ENCODE measurements at regions not wholly inside any gene's neighbourhood (a gene's known extent, or its start where the extent isn't known, plus 50 kb on each side); places are given as distances from the start of the nearest gene placed in this dataset.

- Histone ChIP-seq H3K9me3 (ENCODE audit: low read length) (no peaks in the 10 kb centered on the region), H2AFZ (ENCODE audit: low read length) (no peak overlapping the region), H3K4me1 (ENCODE audit: low read length) (no peaks in the 10 kb centered on the region), H3K79me2 (ENCODE audit: low read length) (no peaks in the 10 kb centered on the region), H3K27ac (ENCODE audit: low read length) (no peak overlapping the region), H3K9me2 (replicated peaks; ENCODE audit: insufficient read depth, low read length) (no peaks in the 10 kb centered on the region), H3K9ac (ENCODE audit: low read length) (no peak overlapping the region), H3K27me3 (ENCODE audit: low read length) (no peaks in the 10 kb centered on the region), H4K20me1 (ENCODE audit: insufficient read depth, low read depth, low read length) (no peaks in the 10 kb centered on the region), H3K4me2 (ENCODE audit: low read depth, low read length, poor library complexity, severe bottlenecking) (no peak overlapping the region), H3K36me3 (ENCODE audit: insufficient read depth, low read length) (no peaks in the 10 kb centered on the region), H3K4me3 (ENCODE audit: low read length) (no peak overlapping the region)
- no peak for DNase-seq
Observed at GRCh38 chr2:150860301-150860700, 372.8 kb upstream of the RND3 start.

- Histone ChIP-seq H3K4me3 (ENCODE audit: low read length) (no peak overlapping the region), H4K20me1 (ENCODE audit: insufficient read depth, low read depth, low read length) (no peaks in the 10 kb centered on the region), H3K9me2 (replicated peaks; ENCODE audit: insufficient read depth, low read length) (no peaks in the 10 kb centered on the region), H3K36me3 (ENCODE audit: insufficient read depth, low read length) (no peaks in the 10 kb centered on the region), H3K27ac (ENCODE audit: low read length) (no peak overlapping the region), H3K27me3 (ENCODE audit: low read length) (no peaks in the 10 kb centered on the region), H3K9me3 (ENCODE audit: low read length) (no peaks in the 10 kb centered on the region), H3K4me2 (ENCODE audit: low read depth, low read length, poor library complexity, severe bottlenecking) (no peak overlapping the region), H3K79me2 (ENCODE audit: low read length) (no peaks in the 10 kb centered on the region), H2AFZ (ENCODE audit: low read length) (no peak overlapping the region), H3K4me1 (ENCODE audit: low read length) (no peaks in the 10 kb centered on the region), H3K9ac (ENCODE audit: low read length) (no peak overlapping the region)
- DNase-seq = no peak
Observed at GRCh38 chr2:150859877-150860276, 372.4 kb upstream of the RND3 start.

GRCh38 chr2:150859162-150859561, 371.7 kb upstream of the RND3 start:
- no peaks in the 10 kb centered on the region for H3K79me2 ChIP-seq (ENCODE audit: low read length)
- no peak overlapping the region for H3K27ac ChIP-seq (ENCODE audit: low read length)
- no peak overlapping the region for H2AFZ ChIP-seq (ENCODE audit: low read length)
- no peak overlapping the region for H3K4me2 ChIP-seq (ENCODE audit: low read depth, low read length, poor library complexity, severe bottlenecking)
- H3K4me3 ChIP-seq (ENCODE audit: low read length) = no peak overlapping the region
- DNase-seq = no peak
- no peaks in the 10 kb centered on the region for H4K20me1 ChIP-seq (ENCODE audit: insufficient read depth, low read depth, low read length)
- H3K9me2 ChIP-seq (replicated peaks; ENCODE audit: insufficient read depth, low read length) = no peaks in the 10 kb centered on the region
- no peaks in the 10 kb centered on the region for H3K27me3 ChIP-seq (ENCODE audit: low read length)
- no peak overlapping the region for H3K9ac ChIP-seq (ENCODE audit: low read length)
- H3K36me3 ChIP-seq (ENCODE audit: insufficient read depth, low read length) = no peaks in the 10 kb centered on the region
- no peaks in the 10 kb centered on the region for H3K9me3 ChIP-seq (ENCODE audit: low read length)
- H3K4me1 ChIP-seq (ENCODE audit: low read length) = no peaks in the 10 kb centered on the region

- H3K9me2 ChIP-seq (replicated peaks; ENCODE audit: insufficient read depth, low read length) = no peaks in the 10 kb centered on the region
- no peaks in the 10 kb centered on the region for H4K20me1 ChIP-seq (ENCODE audit: insufficient read depth, low read depth, low read length)
- H2AFZ ChIP-seq (ENCODE audit: low read length) = no peak overlapping the region
- H3K4me2 ChIP-seq (ENCODE audit: low read depth, low read length, poor library complexity, severe bottlenecking) = no peak overlapping the region
- no peak for DNase-seq
- no peak overlapping the region for H3K9ac ChIP-seq (ENCODE audit: low read length)
- H3K4me1 ChIP-seq (ENCODE audit: low read length) = no peaks in the 10 kb centered on the region
- no peaks in the 10 kb centered on the region for H3K9me3 ChIP-seq (ENCODE audit: low read length)
- H3K27me3 ChIP-seq (ENCODE audit: low read length) = no peaks in the 10 kb centered on the region
- H3K4me3 ChIP-seq (ENCODE audit: low read length) = no peak overlapping the region
- H3K36me3 ChIP-seq (ENCODE audit: insufficient read depth, low read length) = no peaks in the 10 kb centered on the region
- H3K79me2 ChIP-seq (ENCODE audit: low read length) = no peaks in the 10 kb centered on the region
- no peak overlapping the region for H3K27ac ChIP-seq (ENCODE audit: low read length)
Observed at GRCh38 chr2:150858382-150858781, 370.9 kb upstream of the RND3 start.

- H3K36me3 ChIP-seq (ENCODE audit: insufficient read depth, low read length) = no peaks in the 10 kb centered on the region
- H3K4me1 ChIP-seq (ENCODE audit: low read length) = no peaks in the 10 kb centered on the region
- H3K9ac ChIP-seq (ENCODE audit: low read length) = no peak overlapping the region
- no peak for DNase-seq
- no peaks in the 10 kb centered on the region for H3K9me3 ChIP-seq (ENCODE audit: low read length)
- no peak overlapping the region for H3K4me3 ChIP-seq (ENCODE audit: low read length)
- no peak overlapping the region for H3K27ac ChIP-seq (ENCODE audit: low read length)
- H3K4me2 ChIP-seq (ENCODE audit: low read depth, low read length, poor library complexity, severe bottlenecking) = no peak overlapping the region
- H4K20me1 ChIP-seq (ENCODE audit: insufficient read depth, low read depth, low read length) = no peaks in the 10 kb centered on the region
- no peaks in the 10 kb centered on the region for H3K79me2 ChIP-seq (ENCODE audit: low read length)
- no peaks in the 10 kb centered on the region for H3K9me2 ChIP-seq (replicated peaks; ENCODE audit: insufficient read depth, low read length)
- H2AFZ ChIP-seq (ENCODE audit: low read length) = no peak overlapping the region
- no peaks in the 10 kb centered on the region for H3K27me3 ChIP-seq (ENCODE audit: low read length)
Observed at GRCh38 chr2:150856596-150857281, 369.3 kb upstream of the RND3 start.

GRCh38 chr2:150853263-150853662, 365.8 kb upstream of the RND3 start:
- no peaks in the 10 kb centered on the region for H3K9me3 ChIP-seq (ENCODE audit: low read length)
- DNase-seq = no peak
- H2AFZ ChIP-seq (ENCODE audit: low read length) = no peak overlapping the region

GRCh38 chr2:150850641-150851040, 363.2 kb upstream of the RND3 start:
- H3K27me3 ChIP-seq (ENCODE audit: low read length) = no peaks in the 10 kb centered on the region
- no peak overlapping the region for H3K4me3 ChIP-seq (ENCODE audit: low read length)
- H3K36me3 ChIP-seq (ENCODE audit: insufficient read depth, low read length) = no peaks in the 10 kb centered on the region
- no peaks in the 10 kb centered on the region for H4K20me1 ChIP-seq (ENCODE audit: insufficient read depth, low read depth, low read length)
- no peaks in the 10 kb centered on the region for H3K79me2 ChIP-seq (ENCODE audit: low read length)
- H3K4me2 ChIP-seq (ENCODE audit: low read depth, low read length, poor library complexity, severe bottlenecking) = no peak overlapping the region
- no peak overlapping the region for H2AFZ ChIP-seq (ENCODE audit: low read length)
- no peak overlapping the region for H3K9ac ChIP-seq (ENCODE audit: low read length)
- no peaks in the 10 kb centered on the region for H3K9me3 ChIP-seq (ENCODE audit: low read length)
- no peak overlapping the region for H3K27ac ChIP-seq (ENCODE audit: low read length)
- H3K4me1 ChIP-seq (ENCODE audit: low read length) = no peaks in the 10 kb centered on the region
- no peaks in the 10 kb centered on the region for H3K9me2 ChIP-seq (replicated peaks; ENCODE audit: insufficient read depth, low read length)
- no peak for DNase-seq

More at GRCh38 chr2:150853263-150853662, 365.8 kb upstream of the RND3 start:
- Histone ChIP-seq H3K36me3 (ENCODE audit: insufficient read depth, low read length) (no peaks in the 10 kb centered on the region), H3K79me2 (ENCODE audit: low read length) (no peaks in the 10 kb centered on the region), H3K27me3 (ENCODE audit: low read length) (no peaks in the 10 kb centered on the region), H3K27ac (ENCODE audit: low read length) (no peak overlapping the region), H4K20me1 (ENCODE audit: insufficient read depth, low read depth, low read length) (no peaks in the 10 kb centered on the region), H3K9me2 (replicated peaks; ENCODE audit: insufficient read depth, low read length) (no peaks in the 10 kb centered on the region), H3K4me2 (ENCODE audit: low read depth, low read length, poor library complexity, severe bottlenecking) (no peak overlapping the region), H3K4me1 (ENCODE audit: low read length) (no peaks in the 10 kb centered on the region), H3K9ac (ENCODE audit: low read length) (no peak overlapping the region), H3K4me3 (ENCODE audit: low read length) (no peak overlapping the region)

- Histone ChIP-seq H3K79me2 (ENCODE audit: low read length) (no peaks in the 10 kb centered on the region), H4K20me1 (ENCODE audit: insufficient read depth, low read depth, low read length) (no peaks in the 10 kb centered on the region), H3K9me2 (replicated peaks; ENCODE audit: insufficient read depth, low read length) (no peaks in the 10 kb centered on the region)
Observed at GRCh38 chr2:150847578-150847977, 360.1 kb upstream of the RND3 start.

More at GRCh38 chr2:150847578-150847977, 360.1 kb upstream of the RND3 start:
- no peak overlapping the region for H2AFZ ChIP-seq (ENCODE audit: low read length)
- H3K4me3 ChIP-seq (ENCODE audit: low read length) = no peak overlapping the region
- no peaks in the 10 kb centered on the region for H3K27me3 ChIP-seq (ENCODE audit: low read length)
- H3K27ac ChIP-seq (ENCODE audit: low read length) = no peak overlapping the region
- no peaks in the 10 kb centered on the region for H3K4me1 ChIP-seq (ENCODE audit: low read length)
- no peaks in the 10 kb centered on the region for H3K9me3 ChIP-seq (ENCODE audit: low read length)
- no peak overlapping the region for H3K4me2 ChIP-seq (ENCODE audit: low read depth, low read length, poor library complexity, severe bottlenecking)
- DNase-seq = no peak
- H3K9ac ChIP-seq (ENCODE audit: low read length) = no peak overlapping the region
- H3K36me3 ChIP-seq (ENCODE audit: insufficient read depth, low read length) = no peaks in the 10 kb centered on the region
